ENCODE measurements at regions not wholly inside any gene's neighbourhood (a gene's known extent, or its start where the extent isn't known, plus 50 kb on each side); places are given as distances from the start of the nearest gene placed in this dataset.

GRCh38 chr13:30017880-30018279, 167.5 kb upstream of the UBL3 start:
- in situ Hi-C loops (cut with HindIII; ENCODE audit: low sequenced_read_pairs): no loop called here
- TF ChIP-seq, protein P1, sequence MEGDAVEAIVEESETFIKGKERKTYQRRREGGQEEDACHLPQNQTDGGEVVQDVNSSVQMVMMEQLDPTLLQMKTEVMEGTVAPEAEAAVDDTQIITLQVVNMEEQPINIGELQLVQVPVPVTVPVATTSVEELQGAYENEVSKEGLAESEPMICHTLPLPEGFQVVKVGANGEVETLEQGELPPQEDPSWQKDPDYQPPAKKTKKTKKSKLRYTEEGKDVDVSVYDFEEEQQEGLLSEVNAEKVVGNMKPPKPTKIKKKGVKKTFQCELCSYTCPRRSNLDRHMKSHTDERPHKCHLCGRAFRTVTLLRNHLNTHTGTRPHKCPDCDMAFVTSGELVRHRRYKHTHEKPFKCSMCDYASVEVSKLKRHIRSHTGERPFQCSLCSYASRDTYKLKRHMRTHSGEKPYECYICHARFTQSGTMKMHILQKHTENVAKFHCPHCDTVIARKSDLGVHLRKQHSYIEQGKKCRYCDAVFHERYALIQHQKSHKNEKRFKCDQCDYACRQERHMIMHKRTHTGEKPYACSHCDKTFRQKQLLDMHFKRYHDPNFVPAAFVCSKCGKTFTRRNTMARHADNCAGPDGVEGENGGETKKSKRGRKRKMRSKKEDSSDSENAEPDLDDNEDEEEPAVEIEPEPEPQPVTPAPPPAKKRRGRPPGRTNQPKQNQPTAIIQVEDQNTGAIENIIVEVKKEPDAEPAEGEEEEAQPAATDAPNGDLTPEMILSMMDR (IDR thresholded peaks at IDR 0.05; ENCODE audit: low read depth, low read length, missing control alignments): peak; percentile 12
- DNase-seq (ENCODE audit: low read depth): no peak
- H3K4me3 ChIP-seq (ENCODE audit: low read depth, low read length): no peak overlapping the region

DNA sequence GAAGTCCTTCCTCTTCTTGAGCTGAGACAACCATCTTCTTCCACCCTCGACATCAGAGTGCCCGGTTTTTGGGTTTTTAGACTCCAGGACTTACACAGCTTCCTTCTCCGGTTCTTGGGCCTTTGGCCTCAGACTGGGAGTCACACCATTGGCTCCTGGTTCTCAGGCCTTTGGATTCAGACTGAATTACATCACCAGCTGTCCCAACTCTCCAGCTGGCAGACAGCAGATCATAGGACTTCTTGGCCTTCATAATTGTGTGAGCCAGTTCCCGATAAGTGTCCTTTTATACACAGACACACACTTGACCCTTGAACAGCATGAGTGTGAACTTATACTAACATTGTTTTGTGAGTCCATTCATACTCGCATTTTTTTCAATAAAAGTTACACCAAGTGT, 166.0 kb upstream of the UBL3 start:
- TF ChIP-seq, protein P1 (IDR thresholded peaks at IDR 0.05; ENCODE audit: low read depth, low read length, missing control alignments): no peak
- in situ Hi-C loops (cut with HindIII; ENCODE audit: low sequenced_read_pairs): no loop called here
- no peak overlapping the region for H3K4me3 ChIP-seq (ENCODE audit: low read depth, low read length)
- no peak for DNase-seq (ENCODE audit: low read depth)

GRCh38 chr13:30009411-30009810, 159.0 kb upstream of the UBL3 start:
- H3K4me3 ChIP-seq (ENCODE audit: low read depth, low read length): no peak overlapping the region
- in situ Hi-C loops (cut with HindIII; ENCODE audit: low sequenced_read_pairs): no loop called here
- DNase-seq (ENCODE audit: low read depth): no peak
- TF ChIP-seq, protein P1 (IDR thresholded peaks at IDR 0.05; ENCODE audit: low read depth, low read length, missing control alignments): no peak

- no peak overlapping the region for H3K4me3 ChIP-seq (ENCODE audit: low read depth, low read length)
- in situ Hi-C loops (cut with HindIII; ENCODE audit: low sequenced_read_pairs): no loop called here
- TF ChIP-seq, protein P1 (IDR thresholded peaks at IDR 0.05; ENCODE audit: low read depth, low read length, missing control alignments): no peak
- DNase-seq (ENCODE audit: low read depth): no peak
Measured at GRCh38 chr13:30006246-30006645, 155.8 kb upstream of the UBL3 start.

GRCh38 chr13:30004204-30004603, 153.8 kb upstream of the UBL3 start:
- DNase-seq (ENCODE audit: low read depth): no peak
- H3K4me3 ChIP-seq (ENCODE audit: low read depth, low read length): no peak overlapping the region
- in situ Hi-C loops (cut with HindIII; ENCODE audit: low sequenced_read_pairs): no loop called here
- TF ChIP-seq, protein P1 (IDR thresholded peaks at IDR 0.05; ENCODE audit: low read depth, low read length, missing control alignments): no peak

DNA sequence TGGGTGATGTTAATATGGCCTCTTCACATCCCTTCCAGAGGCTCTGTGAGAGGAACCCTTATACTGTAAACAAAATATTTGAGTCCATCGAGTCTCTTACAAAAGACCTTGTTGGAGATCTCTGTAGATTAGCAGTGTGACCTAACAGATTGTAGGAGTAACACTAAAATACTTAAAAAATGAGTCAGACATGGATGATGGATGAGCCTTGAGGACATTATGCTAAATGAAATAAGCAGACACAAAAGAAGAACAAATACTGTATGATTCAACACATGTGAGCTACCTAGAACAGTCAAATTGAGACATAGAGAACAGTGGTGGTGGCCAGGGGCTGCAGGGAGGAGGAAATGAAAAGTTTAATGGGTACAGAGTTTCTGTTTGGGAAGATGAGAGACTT, 152.2 kb upstream of the UBL3 start:
- DNase-seq (ENCODE audit: low read depth): peak; percentile 36
- in situ Hi-C loops (cut with HindIII; ENCODE audit: low sequenced_read_pairs): no loop called here
- H3K4me3 ChIP-seq (ENCODE audit: low read depth, low read length): no peak overlapping the region
- TF ChIP-seq, protein P1 (IDR thresholded peaks at IDR 0.05; ENCODE audit: low read depth, low read length, missing control alignments): no peak

- TF ChIP-seq, protein P1 (IDR thresholded peaks at IDR 0.05; ENCODE audit: low read depth, low read length, missing control alignments): no peak
- DNase-seq (ENCODE audit: low read depth): no peak
- H3K4me3 ChIP-seq (ENCODE audit: low read depth, low read length): no peak overlapping the region
- in situ Hi-C loops (cut with HindIII; ENCODE audit: low sequenced_read_pairs): no loop called here
Measured at GRCh38 chr13:30000370-30000765, 150.0 kb upstream of the UBL3 start.
